ENCODE measurements at regions not wholly inside any gene's neighbourhood (a gene's known extent, or its start where the extent isn't known, plus 50 kb on each side); places are given as distances from the start of the nearest gene placed in this dataset.

- TF ChIP-seq, protein P1, sequence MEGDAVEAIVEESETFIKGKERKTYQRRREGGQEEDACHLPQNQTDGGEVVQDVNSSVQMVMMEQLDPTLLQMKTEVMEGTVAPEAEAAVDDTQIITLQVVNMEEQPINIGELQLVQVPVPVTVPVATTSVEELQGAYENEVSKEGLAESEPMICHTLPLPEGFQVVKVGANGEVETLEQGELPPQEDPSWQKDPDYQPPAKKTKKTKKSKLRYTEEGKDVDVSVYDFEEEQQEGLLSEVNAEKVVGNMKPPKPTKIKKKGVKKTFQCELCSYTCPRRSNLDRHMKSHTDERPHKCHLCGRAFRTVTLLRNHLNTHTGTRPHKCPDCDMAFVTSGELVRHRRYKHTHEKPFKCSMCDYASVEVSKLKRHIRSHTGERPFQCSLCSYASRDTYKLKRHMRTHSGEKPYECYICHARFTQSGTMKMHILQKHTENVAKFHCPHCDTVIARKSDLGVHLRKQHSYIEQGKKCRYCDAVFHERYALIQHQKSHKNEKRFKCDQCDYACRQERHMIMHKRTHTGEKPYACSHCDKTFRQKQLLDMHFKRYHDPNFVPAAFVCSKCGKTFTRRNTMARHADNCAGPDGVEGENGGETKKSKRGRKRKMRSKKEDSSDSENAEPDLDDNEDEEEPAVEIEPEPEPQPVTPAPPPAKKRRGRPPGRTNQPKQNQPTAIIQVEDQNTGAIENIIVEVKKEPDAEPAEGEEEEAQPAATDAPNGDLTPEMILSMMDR (conservative IDR thresholded peaks at IDR 0.05): no peak
- DNase-seq (ENCODE audit: low read depth, low spot score): no peak
- Mint-ChIP-seq H3K9me3 (no peaks in the 10 kb centered on the region), H3K27ac (ENCODE audit: unreplicated experiment) (no peak overlapping the region), H3K4me1 (no peaks in the 10 kb centered on the region), H3K27me3 (ENCODE audit: low read depth) (no peaks in the 10 kb centered on the region), H3K4me3 (no peak overlapping the region), H3K36me3 (ENCODE audit: low read depth) (no peaks in the 10 kb centered on the region)
These were observed 316.8 kb downstream of the NAF1 start for GRCh38 chr4:162849937-162850336.

- TF ChIP-seq, protein P1 (conservative IDR thresholded peaks at IDR 0.05): no peak
- H3K9me3 Mint-ChIP-seq: no peaks in the 10 kb centered on the region
- no peaks in the 10 kb centered on the region for H3K27me3 Mint-ChIP-seq (ENCODE audit: low read depth)
- H3K36me3 Mint-ChIP-seq (ENCODE audit: low read depth): no peaks in the 10 kb centered on the region
- no peaks in the 10 kb centered on the region for H3K4me1 Mint-ChIP-seq
- H3K27ac Mint-ChIP-seq (ENCODE audit: unreplicated experiment): no peak overlapping the region
- DNase-seq (ENCODE audit: low read depth, low spot score): no peak
- H3K4me3 Mint-ChIP-seq: no peak overlapping the region
These were observed 318.6 kb downstream of the NAF1 start for GRCh38 chr4:162847945-162848549.

- Mint-ChIP-seq H3K4me3 (no peak overlapping the region), H3K36me3 (ENCODE audit: low read depth) (no peaks in the 10 kb centered on the region), H3K9me3 (peaks cover 6% of the 10 kb centered on the region), H3K27me3 (ENCODE audit: low read depth) (no peaks in the 10 kb centered on the region), H3K27ac (ENCODE audit: unreplicated experiment) (no peak overlapping the region), H3K4me1 (no peaks in the 10 kb centered on the region)
- DNase-seq (ENCODE audit: low read depth, low spot score): no peak
- TF ChIP-seq, protein P1 (conservative IDR thresholded peaks at IDR 0.05): no peak
These were observed 324.9 kb downstream of the NAF1 start for GRCh38 chr4:162841753-162842152.

- TF ChIP-seq, protein P1 (conservative IDR thresholded peaks at IDR 0.05): peak; percentile 22
- Mint-ChIP-seq H3K36me3 (ENCODE audit: low read depth) (no peaks in the 10 kb centered on the region), H3K27me3 (ENCODE audit: low read depth) (no peaks in the 10 kb centered on the region), H3K27ac (ENCODE audit: unreplicated experiment) (no peak overlapping the region), H3K4me3 (no peak overlapping the region), H3K9me3 (peaks cover 12% of the 10 kb centered on the region), H3K4me1 (no peaks in the 10 kb centered on the region)
- DNase-seq (ENCODE audit: low read depth, low spot score): no peak
These were observed 326.9 kb downstream of the NAF1 start for GRCh38 chr4:162839814-162840213.

DNA sequence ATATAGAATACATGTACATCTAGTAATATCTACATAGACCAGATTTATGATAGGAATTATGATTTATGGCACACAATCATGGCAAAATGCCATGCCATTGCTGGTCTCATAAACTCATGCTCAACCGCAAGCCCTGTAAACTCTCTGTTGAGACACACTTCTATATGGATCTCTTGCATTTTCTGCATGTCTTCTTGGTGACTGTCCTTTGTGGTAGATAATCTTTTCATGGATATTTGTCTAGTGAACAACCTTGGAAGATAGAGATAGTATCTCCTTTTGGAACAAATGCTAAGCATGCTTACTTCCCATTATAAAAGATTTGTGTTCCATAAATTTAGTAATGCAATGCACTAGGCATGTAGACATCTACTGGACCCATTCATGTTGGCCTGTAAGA lies 328.0 kb downstream of the NAF1 start:
- Mint-ChIP-seq H3K27ac (ENCODE audit: unreplicated experiment) (no peak overlapping the region), H3K4me3 (no peak overlapping the region), H3K4me1 (no peaks in the 10 kb centered on the region), H3K27me3 (ENCODE audit: low read depth) (no peaks in the 10 kb centered on the region), H3K36me3 (ENCODE audit: low read depth) (no peaks in the 10 kb centered on the region), H3K9me3 (peaks cover 12% of the 10 kb centered on the region)
- no peak for DNase-seq (ENCODE audit: low read depth, low spot score)
- TF ChIP-seq, protein P1 (conservative IDR thresholded peaks at IDR 0.05): no peak
